Nephron progenitor cell (in vitro differentiated cells): ENCODE measurements at regions not wholly inside any gene's neighbourhood (a gene's known extent, or its start where the extent isn't known, plus 50 kb on each side); places are given as distances from the start of the nearest gene placed in this dataset.
"Not testable (repeated sequence)": the region's sequence is repeated elsewhere in the genome, so short reads cannot be mapped to it uniquely, and the experiment has no call there.

Experiments
- DNase-seq: peaks from one replicate; pipeline ENCODE4 v3.0.0; 2021
- H3K27ac Mint-ChIP-seq: 2 replicates; pipeline ENCODE4 v1.8.0; 2021; ENCODE audit warnings: mild to moderate bottlenecking, moderate library complexity, mixed read lengths
- H3K27me3 Mint-ChIP-seq: 2 replicates; pipeline ENCODE4 v1.8.0; 2021; ENCODE audit warnings: mild to moderate bottlenecking, low read depth, mixed read lengths; ENCODE audit not compliant: poor library complexity
- H3K36me3 Mint-ChIP-seq: 2 replicates; pipeline ENCODE4 v1.8.0; 2021; ENCODE audit warnings: low read depth, mixed read lengths
- H3K4me1 Mint-ChIP-seq: 2 replicates; pipeline ENCODE4 v1.8.0; 2021; ENCODE audit warnings: mixed read lengths
- H3K4me3 Mint-ChIP-seq: 2 replicates; pipeline ENCODE4 v1.8.0; 2021; ENCODE audit warnings: mild to moderate bottlenecking, moderate library complexity, mixed read lengths
- H3K9me3 Mint-ChIP-seq: 2 replicates; pipeline ENCODE4 v1.8.0; 2021; ENCODE audit warnings: mild to moderate bottlenecking, moderate library complexity, mixed read lengths
- CTCF ChIP-seq: fragments of 200-600 bp; sonication (generic); IDR thresholded peaks from 2 replicates; pipeline ENCODE4 v1.5.0; 2021; ENCODE audit warnings: antibody characterized with exemption

- H3K4me3 Mint-ChIP-seq = no peak overlapping the region
- DNase-seq = no peak
- H3K36me3 Mint-ChIP-seq = peaks cover 17% of the 10 kb centered on the region
- H3K27ac Mint-ChIP-seq = no peak overlapping the region
- no peak for TF ChIP-seq CTCF
- peaks cover 34% of the 10 kb centered on the region for H3K9me3 Mint-ChIP-seq
- no peaks in the 10 kb centered on the region for H3K27me3 Mint-ChIP-seq
- H3K4me1 Mint-ChIP-seq = peaks cover 60% of the 10 kb centered on the region
These were observed 162.9 kb upstream of the PTBP2 start for GRCh38 chr1:96558635-96559034.

- peak overlapping the region; percentile 90 for H3K27ac Mint-ChIP-seq
These were observed 162.4 kb upstream of the PTBP2 start for GRCh38 chr1:96559181-96559580.

GRCh38 chr1:96559707-96560596 lies 161.6 kb upstream of the PTBP2 start:
- no peak for TF ChIP-seq CTCF
- no peak overlapping the region for H3K4me3 Mint-ChIP-seq
- no peak for DNase-seq
- H3K4me1 Mint-ChIP-seq = peaks cover 50% of the 10 kb centered on the region
- H3K36me3 Mint-ChIP-seq = peaks cover 22% of the 10 kb centered on the region
- no peaks in the 10 kb centered on the region for H3K27me3 Mint-ChIP-seq
- peaks cover 43% of the 10 kb centered on the region for H3K9me3 Mint-ChIP-seq
- peak overlapping the region; percentile 81 for H3K27ac Mint-ChIP-seq

More at GRCh38 chr1:96559181-96559580, 162.4 kb upstream of the PTBP2 start:
- Mint-ChIP-seq H3K27me3 (no peaks in the 10 kb centered on the region), H3K36me3 (peaks cover 20% of the 10 kb centered on the region), H3K4me1 (peaks cover 57% of the 10 kb centered on the region), H3K9me3 (peaks cover 38% of the 10 kb centered on the region), H3K4me3 (no peak overlapping the region)
- no peak for DNase-seq
- no peak for TF ChIP-seq CTCF

- no peak overlapping the region for H3K27ac Mint-ChIP-seq
- H3K36me3 Mint-ChIP-seq = peaks cover 22% of the 10 kb centered on the region
- H3K9me3 Mint-ChIP-seq = peaks cover 43% of the 10 kb centered on the region
- H3K4me1 Mint-ChIP-seq = peaks cover 35% of the 10 kb centered on the region
- no peak for DNase-seq
- no peaks in the 10 kb centered on the region for H3K27me3 Mint-ChIP-seq
- no peak for TF ChIP-seq CTCF
- no peak overlapping the region for H3K4me3 Mint-ChIP-seq
These were observed 159.5 kb upstream of the PTBP2 start for GRCh38 chr1:96562094-96562493.

GRCh38 chr1:96564401-96564800 lies 157.2 kb upstream of the PTBP2 start:
- not testable (repeated sequence) for H3K27ac Mint-ChIP-seq, H3K27me3 Mint-ChIP-seq, H3K4me3 Mint-ChIP-seq, DNase-seq
- Mint-ChIP-seq H3K36me3 (peaks cover 22% of the 10 kb centered on the region), H3K4me1 (peaks cover 24% of the 10 kb centered on the region), H3K9me3 (peaks cover 43% of the 10 kb centered on the region)

GRCh38 chr1:96565546-96565945 lies 156.0 kb upstream of the PTBP2 start:
- Mint-ChIP-seq H3K4me1 (peaks cover 15% of the 10 kb centered on the region), H3K9me3 (peaks cover 35% of the 10 kb centered on the region), H3K27me3 (no peaks in the 10 kb centered on the region), H3K27ac (no peak overlapping the region), H3K4me3 (no peak overlapping the region), H3K36me3 (peaks cover 22% of the 10 kb centered on the region)
- no peak for DNase-seq
- TF ChIP-seq CTCF = no peak
